ENCODE measurements at regions not wholly inside any gene's neighbourhood (a gene's known extent, or its start where the extent isn't known, plus 50 kb on each side); places are given as distances from the start of the nearest gene placed in this dataset.

- Histone ChIP-seq H3K36me3 (ENCODE audit: control insufficient read depth in 4 of 4, insufficient read depth in 3 of 4, low read depth in 1 of 4, low read length in 3 of 4) (no peaks in the 10 kb centered on the region), H3K27me3 (ENCODE audit: control insufficient read depth in 4 of 4, insufficient read depth in 4 of 4, low read length in 3 of 4) (peaks cover 0 to 3% (median 0%) of the 10 kb centered on the region in 4 donors), H3K27ac (ENCODE audit: low read depth in 1 of 2, low read length in 2 of 2) (no peak overlapping the region), H3K9ac (ENCODE audit: low read depth in 1 of 2, low read length in 2 of 2) (no peak overlapping the region), H3K4me1 (ENCODE audit: control insufficient read depth in 4 of 4, insufficient read depth in 4 of 4, low read length in 3 of 4) (no peaks in the 10 kb centered on the region), H3K4me3 (ENCODE audit: low read depth in 1 of 3, low read length in 3 of 3) (no peak overlapping the region), H3K9me3 (ENCODE audit: control insufficient read depth in 4 of 4, low read length in 3 of 4) (no peaks in the 10 kb centered on the region)
- TF ChIP-seq TAF1 (conservative IDR thresholded peaks at IDR 0.05), result no peak
- TF ChIP-seq HNF4G (IDR thresholded peaks at IDR 0.05), result no peak
- TF ChIP-seq CTCF (IDR thresholded peaks at IDR 0.05; ENCODE audit: low read depth, low read length, missing input control), result no peak
- TF ChIP-seq SP1 (IDR thresholded peaks at IDR 0.05), result no peak
- TF ChIP-seq HNF4A (conservative IDR thresholded peaks at IDR 0.05), result no peak
- no peak for TF ChIP-seq EGR1 (IDR thresholded peaks at IDR 0.05; ENCODE audit: low read depth in 2 of 2)
- no peak for TF ChIP-seq FOXA2 (IDR thresholded peaks at IDR 0.05)
- no peak for TF ChIP-seq YY1 (IDR thresholded peaks at IDR 0.05)
- TF ChIP-seq FOXA1 (IDR thresholded peaks at IDR 0.05), result no peak
- TF ChIP-seq JUND (IDR thresholded peaks at IDR 0.05), result no peak
- no peak for TF ChIP-seq NR2F2 (IDR thresholded peaks at IDR 0.05)
- TF ChIP-seq RXRA (IDR thresholded peaks at IDR 0.05), result no peak
- TF ChIP-seq RAD21 (IDR thresholded peaks at IDR 0.05), result no peak
- no peak for DNase-seq (ENCODE audit: low spot score)
- WGBS, result 93% methylated on average over 5 of the region's 5 CpGs
Measured at GRCh38 chrX:120680090-120680489, 50.2 kb upstream of the C1GALT1C1 start.

Data from liver (tissue), 8 donors.